Adipocyte (in vitro differentiated cells): ENCODE measurements at regions not wholly inside any gene's neighbourhood (a gene's known extent, or its start where the extent isn't known, plus 50 kb on each side); places are given as distances from the start of the nearest gene placed in this dataset.

Experiments used
- DNase-seq: peaks from one replicate; pipeline ENCODE4 v3.0.0-alpha.2; 2015; ENCODE audit warnings: low read depth
- H3K27me3 ChIP-seq: replicated peaks from 2 replicates; pipeline ENCODE4 v1.7.0; 2013; ENCODE audit warnings: mild to moderate bottlenecking, low read length, moderate library complexity; ENCODE audit not compliant: control insufficient read depth, insufficient read depth
- H3K36me3 ChIP-seq: 2 replicates; pipeline ENCODE4 v1.7.0; 2013; ENCODE audit warnings: low read length, mild to moderate bottlenecking, moderate library complexity; ENCODE audit not compliant: control insufficient read depth, insufficient read depth, severe bottlenecking
- H3K4me1 ChIP-seq: 2 replicates; pipeline ENCODE4 v1.7.0; 2013; ENCODE audit warnings: mild to moderate bottlenecking, low read length, moderate library complexity; ENCODE audit not compliant: control insufficient read depth, insufficient read depth
- H3K4me3 ChIP-seq: 2 replicates; pipeline ENCODE4 v1.7.0; 2013; ENCODE audit warnings: mild to moderate bottlenecking, low read length, moderate library complexity
- H3K9ac ChIP-seq: 2 replicates; pipeline ENCODE4 v1.7.0; 2013; ENCODE audit warnings: mild to moderate bottlenecking, low read length, moderate library complexity
- H3K9me3 ChIP-seq: 2 replicates; pipeline ENCODE4 v1.7.0; 2013; ENCODE audit warnings: mild to moderate bottlenecking, low read length, moderate library complexity; ENCODE audit not compliant: control insufficient read depth

DNA sequence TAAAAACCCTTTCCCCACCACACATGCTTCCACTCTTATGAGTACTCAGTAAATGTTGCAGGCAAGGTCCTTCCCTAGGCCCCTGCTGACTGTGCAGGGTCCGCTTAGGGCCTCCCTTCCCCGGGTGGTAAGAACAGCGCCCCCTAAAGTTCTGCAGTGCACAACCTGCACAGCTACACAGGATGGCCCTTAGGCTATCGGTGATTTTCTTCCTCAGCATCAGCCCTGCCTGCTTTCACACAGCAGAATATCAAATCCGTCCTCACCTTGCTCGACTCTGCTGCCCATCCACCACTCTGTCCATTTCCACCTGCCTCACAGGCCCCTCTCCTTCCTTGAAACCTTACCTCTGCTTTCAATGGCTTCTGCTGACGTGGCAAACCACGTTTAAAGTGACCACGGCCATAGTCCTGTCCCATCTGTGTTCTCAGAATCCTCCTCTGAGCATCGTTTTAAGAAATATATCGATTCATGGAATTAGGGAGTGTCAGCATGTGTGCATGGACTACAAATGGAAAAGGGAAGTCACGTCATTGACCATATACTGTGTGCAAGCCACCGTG lies 51.4 kb upstream of the TMEM132E start:
- Histone ChIP-seq H3K36me3 (no peaks in the 10 kb centered on the region), H3K9me3 (no peaks in the 10 kb centered on the region), H3K9ac (no peak overlapping the region), H3K4me1 (peaks cover 2% of the 10 kb centered on the region), H3K27me3 (peaks cover 42% of the 10 kb centered on the region), H3K4me3 (no peak overlapping the region)
- no peak for DNase-seq

DNA sequence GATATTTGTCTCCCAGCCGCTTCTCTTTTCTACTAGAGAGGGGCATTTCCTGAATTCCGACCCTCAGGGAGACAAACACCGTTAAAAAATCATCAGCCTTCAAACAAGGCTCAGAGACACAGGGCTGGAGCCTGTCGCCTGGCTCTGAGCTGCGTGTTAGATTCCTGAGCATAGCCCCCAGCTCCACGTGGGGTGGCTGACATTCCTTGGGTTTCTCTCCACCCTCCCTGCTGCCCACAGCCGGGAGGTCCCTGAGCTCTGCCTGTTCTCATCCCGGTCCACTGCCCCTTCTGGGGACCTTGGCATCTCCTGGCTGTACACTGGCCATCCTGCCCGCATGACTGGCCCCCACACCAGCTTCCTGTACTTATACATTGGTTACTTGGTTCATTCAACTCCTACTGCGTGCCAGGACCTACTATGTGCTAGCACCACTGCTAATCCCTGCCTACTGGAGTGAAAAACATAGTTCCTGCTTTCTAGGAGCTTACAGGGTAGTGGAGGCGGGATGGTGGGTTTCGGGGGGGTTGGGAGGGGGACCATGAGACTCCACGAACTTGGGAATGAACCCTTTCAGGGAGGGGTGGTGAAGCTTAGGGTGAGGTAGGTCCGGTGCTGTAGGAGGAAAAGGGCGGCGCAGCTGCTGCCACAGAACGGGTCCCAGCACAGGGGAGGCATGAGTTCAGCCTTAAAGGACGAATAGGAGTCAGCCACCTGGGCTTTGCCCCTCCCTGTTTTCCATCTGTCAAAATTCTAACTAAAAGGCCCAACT lies 52.1 kb upstream of the TMEM132E start:
- Histone ChIP-seq H3K9ac (no peak overlapping the region), H3K9me3 (no peaks in the 10 kb centered on the region), H3K27me3 (peaks cover 47% of the 10 kb centered on the region), H3K36me3 (no peaks in the 10 kb centered on the region), H3K4me3 (no peak overlapping the region), H3K4me1 (no peaks in the 10 kb centered on the region)
- no peak for DNase-seq

DNA sequence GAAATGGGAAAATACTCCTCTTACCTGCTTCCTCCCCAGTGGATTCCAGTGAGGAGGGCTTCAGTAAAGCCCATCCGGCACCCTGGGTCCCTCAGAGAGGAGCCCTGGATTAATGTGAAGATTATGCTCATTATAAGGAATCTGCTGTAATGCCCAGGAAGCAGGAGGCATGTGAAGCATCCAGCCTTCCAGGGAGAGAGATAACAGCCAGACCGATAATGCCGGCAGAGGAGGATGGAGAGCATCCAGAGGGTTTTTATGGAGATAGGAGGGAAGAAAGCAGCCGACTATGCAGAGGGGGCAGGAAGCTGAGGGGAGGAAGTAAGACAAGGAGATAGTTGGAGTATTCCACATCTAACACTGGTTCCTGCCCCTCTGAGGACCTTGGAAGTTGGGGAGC lies 53.7 kb upstream of the TMEM132E start:
- Histone ChIP-seq H3K9ac (no peak overlapping the region), H3K4me3 (no peak overlapping the region), H3K36me3 (no peaks in the 10 kb centered on the region), H3K9me3 (no peaks in the 10 kb centered on the region), H3K27me3 (peaks cover 58% of the 10 kb centered on the region), H3K4me1 (no peaks in the 10 kb centered on the region)
- no peak for DNase-seq

DNA sequence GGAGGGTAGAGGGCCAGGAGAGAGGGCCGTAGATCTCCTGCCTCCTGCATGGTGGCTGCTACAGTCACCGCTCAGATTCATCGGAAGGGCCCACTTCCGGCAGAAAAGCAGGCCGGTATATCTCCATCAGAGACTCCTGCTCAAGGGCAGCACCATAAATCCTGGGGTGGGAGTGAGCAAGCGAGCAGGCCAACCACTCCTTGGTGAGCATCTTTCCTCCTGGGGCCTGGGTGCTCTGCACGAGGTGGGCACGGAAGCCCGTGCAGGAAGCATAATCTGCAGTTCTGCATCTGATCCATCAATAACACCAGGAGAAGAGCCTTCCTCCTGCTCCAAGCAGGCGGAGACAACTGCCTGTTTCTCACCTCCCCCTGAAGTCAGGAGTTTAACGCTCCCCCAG lies 57.4 kb upstream of the TMEM132E start:
- peaks cover 56% of the 10 kb centered on the region for H3K27me3 ChIP-seq
- no peaks in the 10 kb centered on the region for H3K36me3 ChIP-seq
- no peaks in the 10 kb centered on the region for H3K4me1 ChIP-seq
- no peak overlapping the region for H3K9ac ChIP-seq
- no peak for DNase-seq
- H3K9me3 ChIP-seq = no peaks in the 10 kb centered on the region
- no peak overlapping the region for H3K4me3 ChIP-seq

DNA sequence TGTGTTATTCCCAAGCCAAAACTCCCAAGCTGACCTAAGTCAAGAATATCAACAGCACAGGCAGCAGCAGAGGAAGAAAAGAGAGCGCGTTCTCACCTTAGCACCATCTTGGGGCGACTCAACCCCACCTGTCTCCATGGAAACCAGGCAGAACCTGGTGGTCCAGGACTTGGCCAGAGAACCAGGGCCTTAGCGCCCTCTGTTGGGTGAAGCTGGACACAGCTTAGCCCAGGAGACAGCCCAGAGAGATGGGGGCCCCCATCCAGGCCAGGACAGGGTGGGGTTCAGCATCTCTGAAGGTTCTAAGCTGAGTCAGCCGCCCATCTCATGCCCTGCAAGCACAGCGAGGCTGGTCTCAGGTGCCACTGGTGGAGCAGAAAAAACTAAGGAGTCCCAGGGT lies 60.1 kb upstream of the TMEM132E start:
- no peak for DNase-seq
- Histone ChIP-seq H3K36me3 (no peaks in the 10 kb centered on the region), H3K4me3 (no peak overlapping the region), H3K4me1 (no peaks in the 10 kb centered on the region), H3K9me3 (no peaks in the 10 kb centered on the region), H3K9ac (no peak overlapping the region), H3K27me3 (peaks cover 58% of the 10 kb centered on the region)

DNA sequence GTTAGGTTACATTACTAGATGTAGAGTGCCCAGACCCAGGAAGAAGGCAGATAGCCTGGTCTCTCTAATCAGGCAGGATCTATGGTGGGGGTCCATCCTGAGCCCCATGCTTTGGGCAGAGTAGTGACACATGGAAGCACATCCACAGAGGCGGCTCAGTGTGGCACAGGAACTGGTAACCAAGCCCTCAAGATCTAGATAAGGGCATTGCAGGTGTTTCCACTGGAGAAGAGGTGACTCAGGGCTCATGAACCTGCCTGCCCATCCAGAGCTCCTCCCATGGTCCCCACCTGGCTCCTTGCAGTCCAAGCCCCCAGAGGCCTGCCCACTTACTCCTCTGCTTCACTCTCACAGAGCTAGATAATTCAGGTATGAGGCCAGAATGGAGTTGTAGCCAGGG lies 62.0 kb upstream of the TMEM132E start:
- H3K9me3 ChIP-seq = no peaks in the 10 kb centered on the region
- H3K4me3 ChIP-seq = no peak overlapping the region
- H3K9ac ChIP-seq = no peak overlapping the region
- H3K27me3 ChIP-seq = peaks cover 63% of the 10 kb centered on the region
- H3K36me3 ChIP-seq = no peaks in the 10 kb centered on the region
- no peak for DNase-seq
- no peaks in the 10 kb centered on the region for H3K4me1 ChIP-seq

DNA sequence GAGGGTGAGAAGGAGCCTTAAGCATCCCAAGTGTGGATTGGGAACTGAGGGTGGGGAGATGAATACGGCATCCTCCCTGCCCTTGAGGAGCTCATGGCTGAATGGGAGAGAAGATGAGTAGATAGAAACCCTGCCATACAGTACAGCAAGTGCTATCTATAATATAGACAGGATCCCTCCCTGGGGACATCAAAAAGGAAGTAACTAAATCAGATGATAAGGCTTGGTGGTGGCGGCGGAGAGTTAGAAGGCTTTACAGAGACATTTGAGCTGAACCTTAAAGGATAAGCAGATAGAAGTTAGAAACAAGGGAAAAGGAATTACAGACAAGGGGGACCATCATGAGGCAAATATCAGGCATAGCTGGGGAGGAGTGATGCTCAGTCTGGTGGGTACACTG lies 67.5 kb upstream of the TMEM132E start:
- H3K9ac ChIP-seq = no peak overlapping the region
- no peak overlapping the region for H3K4me3 ChIP-seq
- peaks cover 71% of the 10 kb centered on the region for H3K27me3 ChIP-seq
- no peaks in the 10 kb centered on the region for H3K9me3 ChIP-seq
- no peaks in the 10 kb centered on the region for H3K4me1 ChIP-seq
- H3K36me3 ChIP-seq = no peaks in the 10 kb centered on the region
- no peak for DNase-seq

DNA sequence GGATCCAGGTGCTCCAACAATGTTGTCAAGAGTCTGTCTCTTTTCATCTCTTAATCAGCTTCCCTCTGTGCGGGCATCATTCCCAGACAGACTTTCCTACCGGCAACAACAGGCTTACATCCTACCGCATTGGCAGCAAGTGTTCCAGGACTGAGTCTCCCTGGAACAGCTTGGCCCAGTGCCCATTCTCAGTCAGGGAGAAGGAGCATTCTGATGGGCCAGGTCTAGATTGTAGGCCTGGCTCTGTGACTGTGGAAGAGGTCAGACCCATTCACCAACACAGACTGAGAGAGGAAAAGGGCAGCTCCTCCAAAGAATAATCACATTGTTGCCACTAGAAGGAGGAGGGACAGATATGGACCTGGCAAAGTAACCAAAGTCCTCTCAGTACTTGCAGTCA lies 68.1 kb upstream of the TMEM132E start:
- DNase-seq = no peak
- no peak overlapping the region for H3K9ac ChIP-seq
- H3K4me1 ChIP-seq = no peaks in the 10 kb centered on the region
- peaks cover 73% of the 10 kb centered on the region for H3K27me3 ChIP-seq
- H3K36me3 ChIP-seq = no peaks in the 10 kb centered on the region
- H3K4me3 ChIP-seq = no peak overlapping the region
- no peaks in the 10 kb centered on the region for H3K9me3 ChIP-seq

DNA sequence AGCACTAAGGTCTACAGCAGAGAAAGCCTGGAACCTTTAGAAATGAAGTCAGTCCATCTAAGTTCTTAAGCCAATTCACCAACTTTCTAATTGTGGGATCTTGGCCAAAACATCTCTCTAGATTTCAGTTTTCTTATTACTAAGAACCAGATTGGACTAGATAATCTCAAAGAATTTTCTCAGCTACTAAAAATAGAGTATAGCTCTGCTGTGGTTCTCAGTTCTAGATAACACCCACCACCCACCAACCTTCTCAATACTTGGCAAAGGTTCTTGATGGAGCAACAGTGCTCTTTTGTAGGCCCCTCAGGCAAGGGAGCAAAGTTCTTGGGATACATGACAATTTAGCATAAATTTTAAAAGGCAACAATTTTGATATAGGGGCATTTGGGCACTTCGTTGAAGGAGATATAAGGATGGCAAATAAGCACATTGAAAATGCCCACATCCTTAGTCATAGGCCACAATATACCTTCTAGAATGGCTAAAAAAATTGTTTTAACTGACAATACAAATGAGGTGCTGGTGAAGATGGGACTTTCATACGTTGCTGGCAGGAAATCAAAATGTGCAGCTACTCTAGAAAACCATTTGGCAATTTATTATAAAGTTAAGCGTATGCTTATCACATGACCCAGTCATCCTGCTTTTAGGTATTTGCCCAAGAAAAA lies 74.4 kb upstream of the TMEM132E start:
- Histone ChIP-seq H3K9me3 (no peaks in the 10 kb centered on the region), H3K36me3 (no peaks in the 10 kb centered on the region), H3K4me3 (no peak overlapping the region), H3K27me3 (peaks cover 35% of the 10 kb centered on the region), H3K9ac (no peak overlapping the region), H3K4me1 (no peaks in the 10 kb centered on the region)
- DNase-seq = no peak

DNA sequence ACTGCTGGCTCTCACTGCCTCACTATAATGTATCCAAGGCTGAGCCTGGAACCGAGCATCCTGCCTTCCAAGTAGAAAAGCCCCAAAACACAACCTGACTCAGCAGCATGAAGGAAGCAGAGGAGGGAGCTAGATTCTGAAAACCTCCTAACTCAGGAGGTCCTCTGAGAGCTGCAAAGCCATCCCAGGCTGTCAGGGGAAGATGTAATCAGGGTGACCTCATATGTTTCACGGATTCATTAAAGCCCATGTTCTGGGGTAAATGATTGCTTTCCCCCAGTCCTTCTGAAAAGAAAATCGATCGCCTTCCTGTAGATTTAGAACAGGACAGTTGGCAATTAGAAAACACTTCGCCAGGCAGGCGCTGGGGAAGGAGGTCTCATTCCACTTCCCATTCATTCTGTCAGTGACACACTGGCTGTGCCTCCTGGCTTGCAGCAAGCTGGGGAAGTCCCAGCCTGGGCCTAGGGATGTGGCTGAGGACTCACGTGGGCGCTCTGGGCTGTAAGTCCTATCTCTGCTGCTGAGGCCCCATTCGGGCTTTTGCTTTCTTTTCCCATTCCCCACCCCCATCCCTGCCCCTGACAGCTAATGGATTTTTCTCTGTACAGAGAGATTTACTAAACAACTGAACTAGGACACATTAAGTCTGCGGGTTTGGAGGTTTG lies 75.7 kb upstream of the TMEM132E start:
- peaks cover 28% of the 10 kb centered on the region for H3K27me3 ChIP-seq
- no peak for DNase-seq

DNA sequence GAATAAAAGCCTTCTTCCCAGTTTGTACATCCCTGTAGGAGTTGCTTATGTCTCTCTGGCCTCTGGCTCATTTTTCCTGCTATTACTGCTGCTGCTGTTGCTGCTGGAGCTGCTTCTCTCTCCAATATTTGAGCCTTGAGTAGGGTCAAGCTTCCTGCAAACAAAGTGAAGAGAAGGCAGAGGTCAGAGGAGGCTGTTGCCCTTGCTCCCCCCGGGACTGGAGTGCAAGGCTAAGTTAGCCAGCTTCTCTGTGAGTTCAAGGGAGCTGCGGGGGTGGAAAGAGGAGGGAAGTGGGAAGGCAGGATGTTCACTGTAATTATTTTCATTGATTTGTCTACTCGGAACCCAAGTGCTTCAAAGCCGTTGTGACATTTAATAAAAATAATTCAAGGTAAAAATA lies 77.0 kb upstream of the TMEM132E start:
- Histone ChIP-seq H3K4me3 (no peak overlapping the region), H3K4me1 (no peaks in the 10 kb centered on the region), H3K9ac (no peak overlapping the region), H3K9me3 (no peaks in the 10 kb centered on the region), H3K36me3 (no peaks in the 10 kb centered on the region), H3K27me3 (peaks cover 21% of the 10 kb centered on the region)
- no peak for DNase-seq

More for the DNA sequence above, 75.7 kb upstream of the TMEM132E start:
- Histone ChIP-seq H3K4me1 (no peaks in the 10 kb centered on the region), H3K4me3 (no peak overlapping the region), H3K9me3 (no peaks in the 10 kb centered on the region), H3K36me3 (no peaks in the 10 kb centered on the region), H3K9ac (no peak overlapping the region)
